Suprapubic skin (tissue), 4 donors: ENCODE measurements at regions not wholly inside any gene's neighbourhood (a gene's known extent, or its start where the extent isn't known, plus 50 kb on each side); places are given as distances from the start of the nearest gene placed in this dataset.
"Not testable (repeated sequence)": the region's sequence is repeated elsewhere in the genome, so short reads cannot be mapped to it uniquely, and the experiment has no call there.

Source experiments
- DNase-seq, 2 donors: peaks; one replicate each; pipeline ENCODE4 v3.0.0-alpha.2; 2019; ENCODE audit warnings: low spot score in 2 of 2
- H3K27ac ChIP-seq: fragments of 200-600 bp; sonication (generic); one replicate; pipeline ENCODE4 v1.5.1; 2019
- H3K27me3 ChIP-seq: fragments of 200-600 bp; sonication (generic); one replicate; pipeline ENCODE4 v1.5.1; 2019
- H3K36me3 ChIP-seq: fragments of 200-600 bp; sonication (generic); one replicate; pipeline ENCODE4 v1.5.1; 2019
- H3K4me1 ChIP-seq: fragments of 200-600 bp; sonication (generic); one replicate; pipeline ENCODE4 v1.5.1; 2019
- H3K4me3 ChIP-seq: fragments of 200-600 bp; sonication (generic); one replicate; pipeline ENCODE4 v1.5.1; 2019; ENCODE audit warnings: mild to moderate bottlenecking
- H3K9me3 ChIP-seq: fragments of 200-600 bp; sonication (generic); one replicate; pipeline ENCODE4 v1.5.1; 2019
- EP300 ChIP-seq: sonication (generic); formaldehyde crosslinking; IDR thresholded peaks from one replicate; pipeline ENCODE4 v1.6.1; 2017; ENCODE audit warnings: antibody characterized with exemption
- POLR2A ChIP-seq, 2 donors: fragments of 450-650 bp; IDR thresholded peaks; one replicate each; pipeline ENCODE4 v1.6.1; 2017; ENCODE audit warnings: antibody characterized with exemption in 2 of 2, mild to moderate bottlenecking in 2 of 2, moderate library complexity in 2 of 2
- POLR2AphosphoS5 ChIP-seq, 3 donors: sonication (generic); formaldehyde crosslinking; IDR thresholded peaks; one replicate each; pipeline ENCODE4 v1.6.1; 2017; ENCODE audit warnings: antibody characterized with exemption in 3 of 3
- WGBS: methylation state at CpG from one replicate; pipeline ENCODE4 v1.1.5; 2018; 5-methylcytosine and 5-hydroxymethylcytosine counted together
- TF ChIP-seq, protein P1 (sequence below), 2 donors: fragments of 200-600 bp in 1 of 2; fragments of 450-650 bp in 1 of 2; sonication (generic) in 1 of 2; IDR thresholded peaks; one replicate each; pipeline ENCODE4 v1.5.1; 2016 to 2019; ENCODE audit warnings: antibody characterized with exemption in 2 of 2, mild to moderate bottlenecking in 1 of 2, moderate library complexity in 1 of 2

- 79% methylated on average over 14 of the region's 15 CpGs for WGBS
- DNase-seq, result no peak
- Histone ChIP-seq H3K36me3 (no peaks in the 10 kb centered on the region), H3K27me3 (no peaks in the 10 kb centered on the region), H3K27ac (no peak overlapping the region), H3K9me3 (no peaks in the 10 kb centered on the region), H3K4me3 (no peak overlapping the region), H3K4me1 (no peaks in the 10 kb centered on the region)
- TF ChIP-seq, protein P1, sequence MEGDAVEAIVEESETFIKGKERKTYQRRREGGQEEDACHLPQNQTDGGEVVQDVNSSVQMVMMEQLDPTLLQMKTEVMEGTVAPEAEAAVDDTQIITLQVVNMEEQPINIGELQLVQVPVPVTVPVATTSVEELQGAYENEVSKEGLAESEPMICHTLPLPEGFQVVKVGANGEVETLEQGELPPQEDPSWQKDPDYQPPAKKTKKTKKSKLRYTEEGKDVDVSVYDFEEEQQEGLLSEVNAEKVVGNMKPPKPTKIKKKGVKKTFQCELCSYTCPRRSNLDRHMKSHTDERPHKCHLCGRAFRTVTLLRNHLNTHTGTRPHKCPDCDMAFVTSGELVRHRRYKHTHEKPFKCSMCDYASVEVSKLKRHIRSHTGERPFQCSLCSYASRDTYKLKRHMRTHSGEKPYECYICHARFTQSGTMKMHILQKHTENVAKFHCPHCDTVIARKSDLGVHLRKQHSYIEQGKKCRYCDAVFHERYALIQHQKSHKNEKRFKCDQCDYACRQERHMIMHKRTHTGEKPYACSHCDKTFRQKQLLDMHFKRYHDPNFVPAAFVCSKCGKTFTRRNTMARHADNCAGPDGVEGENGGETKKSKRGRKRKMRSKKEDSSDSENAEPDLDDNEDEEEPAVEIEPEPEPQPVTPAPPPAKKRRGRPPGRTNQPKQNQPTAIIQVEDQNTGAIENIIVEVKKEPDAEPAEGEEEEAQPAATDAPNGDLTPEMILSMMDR (IDR thresholded peaks at IDR 0.05), result no peak
- no peak for TF ChIP-seq POLR2AphosphoS5 (IDR thresholded peaks at IDR 0.05)
- TF ChIP-seq EP300, result no peak
- TF ChIP-seq POLR2A (IDR thresholded peaks at IDR 0.05), result no peak
Observed at GRCh38 chr1:121586369-121587229, 401.8 kb downstream of the SRGAP2C start.

GRCh38 chr1:121587230-121587569 lies 402.4 kb downstream of the SRGAP2C start:
- no peaks in the 10 kb centered on the region for H3K27me3 ChIP-seq
- H3K36me3 ChIP-seq, result no peaks in the 10 kb centered on the region
- no peaks in the 10 kb centered on the region for H3K4me1 ChIP-seq
- WGBS, result 98% methylated on average over 5 of the region's 5 CpGs
- no peak overlapping the region for H3K4me3 ChIP-seq
- H3K27ac ChIP-seq, result no peak overlapping the region
- DNase-seq, result no peak
- TF ChIP-seq EP300, result no peak
- no peak for TF ChIP-seq POLR2AphosphoS5 (IDR thresholded peaks at IDR 0.05)
- TF ChIP-seq, protein P1 (IDR thresholded peaks at IDR 0.05), result no peak
- no peak for TF ChIP-seq POLR2A (IDR thresholded peaks at IDR 0.05)
- H3K9me3 ChIP-seq, result no peaks in the 10 kb centered on the region

GRCh38 chr1:121587777-121588176 lies 403.0 kb downstream of the SRGAP2C start:
- TF ChIP-seq EP300 (no peak), POLR2AphosphoS5 (IDR thresholded peaks at IDR 0.05) (no peak), POLR2A (IDR thresholded peaks at IDR 0.05) (no peak)
- TF ChIP-seq, protein P1 (IDR thresholded peaks at IDR 0.05), result no peak

GRCh38 chr1:121594096-121594495 lies 409.3 kb downstream of the SRGAP2C start:
- Histone ChIP-seq H3K9me3 (no peaks in the 10 kb centered on the region), H3K27ac (no peak overlapping the region), H3K4me3 (no peak overlapping the region), H3K36me3 (no peaks in the 10 kb centered on the region), H3K27me3 (no peaks in the 10 kb centered on the region), H3K4me1 (no peaks in the 10 kb centered on the region)
- TF ChIP-seq, protein P1 (IDR thresholded peaks at IDR 0.05), result no peak
- no peak for TF ChIP-seq POLR2AphosphoS5 (IDR thresholded peaks at IDR 0.05)
- no peak for DNase-seq
- WGBS, result 87% methylated on average over 3 of the region's 3 CpGs

More at GRCh38 chr1:121587777-121588176, 403.0 kb downstream of the SRGAP2C start:
- Histone ChIP-seq H3K27ac (no peak overlapping the region), H3K9me3 (no peaks in the 10 kb centered on the region), H3K4me1 (no peaks in the 10 kb centered on the region), H3K36me3 (no peaks in the 10 kb centered on the region), H3K27me3 (no peaks in the 10 kb centered on the region), H3K4me3 (no peak overlapping the region)
- DNase-seq, result no peak

GRCh38 chr1:121595089-121595488 lies 410.3 kb downstream of the SRGAP2C start:
- no peaks in the 10 kb centered on the region for H3K36me3 ChIP-seq
- H3K27me3 ChIP-seq, result no peaks in the 10 kb centered on the region
- H3K27ac ChIP-seq, result no peak overlapping the region
- no peaks in the 10 kb centered on the region for H3K4me1 ChIP-seq
- H3K9me3 ChIP-seq, result no peaks in the 10 kb centered on the region
- no peak for DNase-seq
- TF ChIP-seq POLR2AphosphoS5 (IDR thresholded peaks at IDR 0.05), result no peak
- no peak for TF ChIP-seq EP300
- TF ChIP-seq POLR2A (IDR thresholded peaks at IDR 0.05), result no peak
- TF ChIP-seq, protein P1 (IDR thresholded peaks at IDR 0.05), result no peak
- H3K4me3 ChIP-seq, result no peak overlapping the region

- H3K36me3 ChIP-seq, H3K9me3 ChIP-seq, H3K27ac ChIP-seq, H3K4me3 ChIP-seq, H3K4me1 ChIP-seq, DNase-seq, H3K27me3 ChIP-seq: not testable (repeated sequence)
- no CpG with 5 or more reads among the region's 3 CpGs for WGBS
Observed at GRCh38 chr1:121604843-121605444, 420.2 kb downstream of the SRGAP2C start.

DNA sequence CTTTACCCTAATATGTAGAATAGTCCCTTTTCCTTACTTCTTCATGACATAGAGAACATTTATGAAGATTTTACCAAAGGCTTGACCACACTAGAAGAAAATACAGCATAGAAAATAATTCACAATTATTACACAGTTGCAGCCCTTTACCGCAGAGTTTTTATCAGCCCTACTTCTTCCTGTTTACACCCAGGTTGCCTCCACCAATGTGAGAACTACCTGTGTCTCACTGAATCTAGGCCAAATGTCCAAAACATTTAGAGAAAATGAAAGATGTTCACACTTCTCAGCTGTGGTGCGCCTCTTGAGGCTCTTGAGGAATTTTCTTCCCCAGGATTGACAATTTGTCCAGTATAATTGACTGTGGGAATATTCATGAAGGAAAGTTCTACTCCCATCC lies 422.7 kb downstream of the SRGAP2C start:
- not testable (repeated sequence) for H3K27me3 ChIP-seq, H3K27ac ChIP-seq, H3K4me3 ChIP-seq, H3K36me3 ChIP-seq, DNase-seq, H3K9me3 ChIP-seq, H3K4me1 ChIP-seq
- no CpG with 5 or more reads among the region's 2 CpGs for WGBS
